ENCODE measurements at regions not wholly inside any gene's neighbourhood (a gene's known extent, or its start where the extent isn't known, plus 50 kb on each side); places are given as distances from the start of the nearest gene placed in this dataset.

DNA sequence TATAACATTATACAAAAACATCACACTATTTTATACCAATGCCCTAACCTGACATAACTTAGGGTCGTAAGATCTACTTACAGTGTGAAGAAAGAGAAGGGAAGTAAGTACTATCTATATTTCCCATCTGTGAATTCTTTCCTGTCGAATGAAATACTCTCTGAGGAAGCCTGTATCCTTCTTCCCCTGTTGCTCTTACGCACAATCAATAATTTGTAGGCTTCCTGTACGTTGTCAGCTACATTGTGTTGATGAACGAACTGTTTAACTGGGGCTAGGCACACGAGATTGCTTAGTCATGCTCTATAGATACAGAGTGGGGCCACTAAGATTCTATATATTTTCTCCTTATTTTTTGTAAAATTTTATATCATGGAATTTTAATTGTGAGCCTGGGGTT is 1125.0 kb upstream of the CELF4 start:
- in situ Hi-C loops (cut with MboI): no loop called here
- BruUV-seq (replicated peaks): no TSS peak
- Histone ChIP-seq H3K27me3 (replicated peaks in 1 of 2; ENCODE audit: control insufficient read depth in 2 of 2, insufficient read depth in 2 of 2, low read length in 1 of 2) (no peaks in the 10 kb centered on the region), H2AFZ (ENCODE audit: control insufficient read depth, low read depth, low read length) (no peak overlapping the region; the same call in none of the 2 replicates), H4K20me1 (ENCODE audit: control insufficient read depth, insufficient read depth) (no peaks in the 10 kb centered on the region), H3K27ac (ENCODE audit: control insufficient read depth, insufficient read depth) (no peak overlapping the region), H3K9me3 (replicated peaks; ENCODE audit: control insufficient read depth, insufficient read depth, low read length) (no peaks in the 10 kb centered on the region; the same call in 1 of the 3 replicates), H3K79me2 (ENCODE audit: control insufficient read depth, insufficient read depth, low read length) (no peaks in the 10 kb centered on the region), H3K4me1 (ENCODE audit: control insufficient read depth, insufficient read depth, low read length) (no peaks in the 10 kb centered on the region), H3K9ac (ENCODE audit: control insufficient read depth, insufficient read depth, low read length) (no peak overlapping the region), H3K36me3 (ENCODE audit: control insufficient read depth in 2 of 2, insufficient read depth in 2 of 2, low read length in 1 of 2) (no peaks in the 10 kb centered on the region), H3K4me3 (no peak overlapping the region), H3K4me2 (ENCODE audit: control insufficient read depth, insufficient read depth) (no peak overlapping the region)
- ChIA-PET RAD21 (ENCODE audit: unreplicated experiment) (no interaction called here), SMC1A (ENCODE audit: uncharacterized antibody, unreplicated experiment) (no interaction called here), CTCF (no interaction called here), POLR2A (no interaction called here)
- DNase-seq (ENCODE audit: low read depth, low spot score): no peak
- no peak for ATAC-seq
- no peak for FAIRE-seq
- WGBS (ENCODE audit: insufficient coverage, insufficient replicate concordance, low lambda C conversion rate, missing lambda C conversion rate): 6% methylated on average over 6 of the region's 6 CpGs
- intact Hi-C loops (cut with micrococcal nuclease; ENCODE audit: unreplicated experiment): no loop called here
- TF ChIP-seq, protein P1, sequence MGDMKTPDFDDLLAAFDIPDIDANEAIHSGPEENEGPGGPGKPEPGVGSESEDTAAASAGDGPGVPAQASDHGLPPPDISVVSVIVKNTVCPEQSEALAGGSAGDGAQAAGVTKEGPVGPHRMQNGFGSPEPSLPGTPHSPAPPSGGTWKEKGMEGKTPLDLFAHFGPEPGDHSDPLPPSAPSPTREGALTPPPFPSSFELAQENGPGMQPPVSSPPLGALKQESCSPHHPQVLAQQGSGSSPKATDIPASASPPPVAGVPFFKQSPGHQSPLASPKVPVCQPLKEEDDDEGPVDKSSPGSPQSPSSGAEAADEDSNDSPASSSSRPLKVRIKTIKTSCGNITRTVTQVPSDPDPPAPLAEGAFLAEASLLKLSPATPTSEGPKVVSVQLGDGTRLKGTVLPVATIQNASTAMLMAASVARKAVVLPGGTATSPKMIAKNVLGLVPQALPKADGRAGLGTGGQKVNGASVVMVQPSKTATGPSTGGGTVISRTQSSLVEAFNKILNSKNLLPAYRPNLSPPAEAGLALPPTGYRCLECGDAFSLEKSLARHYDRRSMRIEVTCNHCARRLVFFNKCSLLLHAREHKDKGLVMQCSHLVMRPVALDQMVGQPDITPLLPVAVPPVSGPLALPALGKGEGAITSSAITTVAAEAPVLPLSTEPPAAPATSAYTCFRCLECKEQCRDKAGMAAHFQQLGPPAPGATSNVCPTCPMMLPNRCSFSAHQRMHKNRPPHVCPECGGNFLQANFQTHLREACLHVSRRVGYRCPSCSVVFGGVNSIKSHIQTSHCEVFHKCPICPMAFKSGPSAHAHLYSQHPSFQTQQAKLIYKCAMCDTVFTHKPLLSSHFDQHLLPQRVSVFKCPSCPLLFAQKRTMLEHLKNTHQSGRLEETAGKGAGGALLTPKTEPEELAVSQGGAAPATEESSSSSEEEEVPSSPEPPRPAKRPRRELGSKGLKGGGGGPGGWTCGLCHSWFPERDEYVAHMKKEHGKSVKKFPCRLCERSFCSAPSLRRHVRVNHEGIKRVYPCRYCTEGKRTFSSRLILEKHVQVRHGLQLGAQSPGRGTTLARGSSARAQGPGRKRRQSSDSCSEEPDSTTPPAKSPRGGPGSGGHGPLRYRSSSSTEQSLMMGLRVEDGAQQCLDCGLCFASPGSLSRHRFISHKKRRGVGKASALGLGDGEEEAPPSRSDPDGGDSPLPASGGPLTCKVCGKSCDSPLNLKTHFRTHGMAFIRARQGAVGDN (IDR thresholded peaks at IDR 0.05): no peak
- TF ChIP-seq, protein P2, sequence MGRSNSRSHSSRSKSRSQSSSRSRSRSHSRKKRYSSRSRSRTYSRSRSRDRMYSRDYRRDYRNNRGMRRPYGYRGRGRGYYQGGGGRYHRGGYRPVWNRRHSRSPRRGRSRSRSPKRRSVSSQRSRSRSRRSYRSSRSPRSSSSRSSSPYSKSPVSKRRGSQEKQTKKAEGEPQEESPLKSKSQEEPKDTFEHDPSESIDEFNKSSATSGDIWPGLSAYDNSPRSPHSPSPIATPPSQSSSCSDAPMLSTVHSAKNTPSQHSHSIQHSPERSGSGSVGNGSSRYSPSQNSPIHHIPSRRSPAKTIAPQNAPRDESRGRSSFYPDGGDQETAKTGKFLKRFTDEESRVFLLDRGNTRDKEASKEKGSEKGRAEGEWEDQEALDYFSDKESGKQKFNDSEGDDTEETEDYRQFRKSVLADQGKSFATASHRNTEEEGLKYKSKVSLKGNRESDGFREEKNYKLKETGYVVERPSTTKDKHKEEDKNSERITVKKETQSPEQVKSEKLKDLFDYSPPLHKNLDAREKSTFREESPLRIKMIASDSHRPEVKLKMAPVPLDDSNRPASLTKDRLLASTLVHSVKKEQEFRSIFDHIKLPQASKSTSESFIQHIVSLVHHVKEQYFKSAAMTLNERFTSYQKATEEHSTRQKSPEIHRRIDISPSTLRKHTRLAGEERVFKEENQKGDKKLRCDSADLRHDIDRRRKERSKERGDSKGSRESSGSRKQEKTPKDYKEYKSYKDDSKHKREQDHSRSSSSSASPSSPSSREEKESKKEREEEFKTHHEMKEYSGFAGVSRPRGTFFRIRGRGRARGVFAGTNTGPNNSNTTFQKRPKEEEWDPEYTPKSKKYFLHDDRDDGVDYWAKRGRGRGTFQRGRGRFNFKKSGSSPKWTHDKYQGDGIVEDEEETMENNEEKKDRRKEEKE (IDR thresholded peaks at IDR 0.05): no peak
- TF ChIP-seq, protein P3, sequence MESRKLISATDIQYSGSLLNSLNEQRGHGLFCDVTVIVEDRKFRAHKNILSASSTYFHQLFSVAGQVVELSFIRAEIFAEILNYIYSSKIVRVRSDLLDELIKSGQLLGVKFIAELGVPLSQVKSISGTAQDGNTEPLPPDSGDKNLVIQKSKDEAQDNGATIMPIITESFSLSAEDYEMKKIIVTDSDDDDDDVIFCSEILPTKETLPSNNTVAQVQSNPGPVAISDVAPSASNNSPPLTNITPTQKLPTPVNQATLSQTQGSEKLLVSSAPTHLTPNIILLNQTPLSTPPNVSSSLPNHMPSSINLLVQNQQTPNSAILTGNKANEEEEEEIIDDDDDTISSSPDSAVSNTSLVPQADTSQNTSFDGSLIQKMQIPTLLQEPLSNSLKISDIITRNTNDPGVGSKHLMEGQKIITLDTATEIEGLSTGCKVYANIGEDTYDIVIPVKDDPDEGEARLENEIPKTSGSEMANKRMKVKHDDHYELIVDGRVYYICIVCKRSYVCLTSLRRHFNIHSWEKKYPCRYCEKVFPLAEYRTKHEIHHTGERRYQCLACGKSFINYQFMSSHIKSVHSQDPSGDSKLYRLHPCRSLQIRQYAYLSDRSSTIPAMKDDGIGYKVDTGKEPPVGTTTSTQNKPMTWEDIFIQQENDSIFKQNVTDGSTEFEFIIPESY (IDR thresholded peaks at IDR 0.05): no peak
- TF ChIP-seq, protein P4, sequence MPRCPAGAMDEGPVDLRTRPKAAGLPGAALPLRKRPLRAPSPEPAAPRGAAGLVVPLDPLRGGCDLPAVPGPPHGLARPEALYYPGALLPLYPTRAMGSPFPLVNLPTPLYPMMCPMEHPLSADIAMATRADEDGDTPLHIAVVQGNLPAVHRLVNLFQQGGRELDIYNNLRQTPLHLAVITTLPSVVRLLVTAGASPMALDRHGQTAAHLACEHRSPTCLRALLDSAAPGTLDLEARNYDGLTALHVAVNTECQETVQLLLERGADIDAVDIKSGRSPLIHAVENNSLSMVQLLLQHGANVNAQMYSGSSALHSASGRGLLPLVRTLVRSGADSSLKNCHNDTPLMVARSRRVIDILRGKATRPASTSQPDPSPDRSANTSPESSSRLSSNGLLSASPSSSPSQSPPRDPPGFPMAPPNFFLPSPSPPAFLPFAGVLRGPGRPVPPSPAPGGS (IDR thresholded peaks at IDR 0.05; ENCODE audit: borderline replicate concordance, insufficient read depth, low read depth, low read length, poor library complexity, severe bottlenecking): no peak
- no peak for TF ChIP-seq JUNB (IDR thresholded peaks at IDR 0.05)
- TF ChIP-seq IKZF1 (conservative IDR thresholded peaks at IDR 0.05): no peak
- TF ChIP-seq JUND (IDR thresholded peaks at IDR 0.05; ENCODE audit: low read depth, low read length): no peak
- TF ChIP-seq, protein P5, sequence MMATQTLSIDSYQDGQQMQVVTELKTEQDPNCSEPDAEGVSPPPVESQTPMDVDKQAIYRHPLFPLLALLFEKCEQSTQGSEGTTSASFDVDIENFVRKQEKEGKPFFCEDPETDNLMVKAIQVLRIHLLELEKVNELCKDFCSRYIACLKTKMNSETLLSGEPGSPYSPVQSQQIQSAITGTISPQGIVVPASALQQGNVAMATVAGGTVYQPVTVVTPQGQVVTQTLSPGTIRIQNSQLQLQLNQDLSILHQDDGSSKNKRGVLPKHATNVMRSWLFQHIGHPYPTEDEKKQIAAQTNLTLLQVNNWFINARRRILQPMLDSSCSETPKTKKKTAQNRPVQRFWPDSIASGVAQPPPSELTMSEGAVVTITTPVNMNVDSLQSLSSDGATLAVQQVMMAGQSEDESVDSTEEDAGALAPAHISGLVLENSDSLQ (IDR thresholded peaks at IDR 0.05): no peak
- TF ChIP-seq SMC3 (IDR thresholded peaks at IDR 0.05; ENCODE audit: borderline replicate concordance, low read length): no peak
- TF ChIP-seq HDAC2 (IDR thresholded peaks at IDR 0.05): no peak
- no peak for TF ChIP-seq MTA2 (IDR thresholded peaks at IDR 0.05; ENCODE audit: low read depth)
- TF ChIP-seq, protein P6, sequence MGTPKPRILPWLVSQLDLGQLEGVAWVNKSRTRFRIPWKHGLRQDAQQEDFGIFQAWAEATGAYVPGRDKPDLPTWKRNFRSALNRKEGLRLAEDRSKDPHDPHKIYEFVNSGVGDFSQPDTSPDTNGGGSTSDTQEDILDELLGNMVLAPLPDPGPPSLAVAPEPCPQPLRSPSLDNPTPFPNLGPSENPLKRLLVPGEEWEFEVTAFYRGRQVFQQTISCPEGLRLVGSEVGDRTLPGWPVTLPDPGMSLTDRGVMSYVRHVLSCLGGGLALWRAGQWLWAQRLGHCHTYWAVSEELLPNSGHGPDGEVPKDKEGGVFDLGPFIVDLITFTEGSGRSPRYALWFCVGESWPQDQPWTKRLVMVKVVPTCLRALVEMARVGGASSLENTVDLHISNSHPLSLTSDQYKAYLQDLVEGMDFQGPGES (IDR thresholded peaks at IDR 0.05): no peak

Data from GM12878 (cell line).